Neural cell (in vitro differentiated cells): ENCODE measurements at regions not wholly inside any gene's neighbourhood (a gene's known extent, or its start where the extent isn't known, plus 50 kb on each side); places are given as distances from the start of the nearest gene placed in this dataset.

Experiments
- H2AFZ ChIP-seq: fragments of 200-600, 300-800 bp; sonication (generic), shearing (Covaris generic); 2 replicates; pipeline ENCODE4 v1.6.0; 2014; ENCODE audit warnings: low read depth, mild to moderate bottlenecking, antibody characterized with exemption, low read length, moderate library complexity
- H3F3A ChIP-seq: fragments of 200-600 bp; shearing (Covaris generic); 2 replicates; pipeline ENCODE4 v1.6.1; 2016; ENCODE audit warnings: mild to moderate bottlenecking, moderate library complexity, mixed read lengths, antibody characterized with exemption, low read length; ENCODE audit not compliant: insufficient read depth, poor library complexity, severe bottlenecking
- H3K27ac ChIP-seq: fragments of 200-600, 300-800 bp; sonication (generic), shearing (Covaris generic); 2 replicates; pipeline ENCODE4 v1.5.1; 2014; ENCODE audit warnings: mild to moderate bottlenecking, low read length, moderate library complexity
- H3K27me3 ChIP-seq: fragments of 300-800, 200-600 bp; sonication (generic), shearing (Covaris generic); 2 replicates; pipeline ENCODE4 v1.6.0; 2014; ENCODE audit warnings: mild to moderate bottlenecking, low read depth, low read length, moderate library complexity; ENCODE audit not compliant: insufficient read depth
- H3K36me3 ChIP-seq: fragments of 300-800, 200-600 bp; sonication (generic), shearing (Covaris generic); 2 replicates; pipeline ENCODE4 v1.5.1; 2014; ENCODE audit warnings: mild to moderate bottlenecking, antibody characterized with exemption, low read length, moderate library complexity; ENCODE audit not compliant: insufficient read depth
- H3K4me2 ChIP-seq: fragments of 300-800, 200-600 bp; sonication (generic), shearing (Covaris generic); 2 replicates; pipeline ENCODE4 v1.6.0; 2014; ENCODE audit warnings: mild to moderate bottlenecking, low read length
- H3K4me3 ChIP-seq: fragments of 300-800, 200-600 bp; sonication (generic), shearing (Covaris generic); 2 replicates; pipeline ENCODE4 v1.5.1; 2014; ENCODE audit warnings: mild to moderate bottlenecking, low read length, moderate library complexity
- H3K79me2 ChIP-seq: fragments of 200-600 bp; shearing (Covaris generic); replicated peaks from 2 replicates; pipeline ENCODE4 v1.6.0; 2014; ENCODE audit warnings: mild to moderate bottlenecking, low read length, moderate library complexity; ENCODE audit not compliant: insufficient read depth
- H3K9ac ChIP-seq: fragments of 300-800, 200-600 bp; sonication (generic), shearing (Covaris generic); 2 replicates; pipeline ENCODE4 v1.6.1; 2016; ENCODE audit warnings: mild to moderate bottlenecking, low read length, mixed read lengths
- H3K9me2 ChIP-seq: fragments of 200-600 bp; shearing (Covaris generic); 2 replicates; pipeline ENCODE4 v1.6.1; 2016; ENCODE audit warnings: mild to moderate bottlenecking, low read length, mixed read lengths; ENCODE audit not compliant: insufficient read depth
- H3K9me3 ChIP-seq: fragments of 200-600, 300-800 bp; sonication (generic), shearing (Covaris generic); 2 replicates; pipeline ENCODE4 v1.6.1; 2016; ENCODE audit warnings: mild to moderate bottlenecking, mixed run types, low read length, moderate library complexity, mixed read lengths
- H4K20me1 ChIP-seq: fragments of 200-600 bp; shearing (Covaris generic); 2 replicates; pipeline ENCODE4 v1.6.1; 2016; ENCODE audit warnings: mild to moderate bottlenecking, mixed run types; ENCODE audit not compliant: insufficient read depth
- CTCF ChIP-seq: fragments of 450-650 bp; IDR thresholded peaks from 2 replicates; pipeline ENCODE4 v1.5.1; 2014; ENCODE audit warnings: antibody characterized with exemption, mild to moderate bottlenecking, moderate library complexity; ENCODE audit not compliant: poor library complexity, severe bottlenecking
- EP300 ChIP-seq: fragments of 450-650 bp; conservative IDR thresholded peaks from 2 replicates; pipeline ENCODE4 v1.6.1; 2014; ENCODE audit warnings: antibody characterized with exemption, mild to moderate bottlenecking, moderate library complexity; ENCODE audit not compliant: poor library complexity, severe bottlenecking
- EZH2 ChIP-seq: fragments of 200-600, 300-800 bp; shearing (Covaris generic), sonication (generic); IDR thresholded peaks from 2 replicates; pipeline ENCODE4 v1.6.1; 2014; ENCODE audit warnings: antibody characterized with exemption, low read length, borderline replicate concordance, mild to moderate bottlenecking; ENCODE audit not compliant: insufficient read depth, poor library complexity, severe bottlenecking
- MXI1 ChIP-seq: fragments of 450-650 bp; conservative IDR thresholded peaks from 2 replicates; pipeline ENCODE4 v1.6.1; 2014; ENCODE audit warnings: antibody characterized with exemption, mild to moderate bottlenecking; ENCODE audit not compliant: poor library complexity, severe bottlenecking
- POLR2AphosphoS5 ChIP-seq: IDR thresholded peaks from 2 replicates; pipeline ENCODE4 v1.6.1; 2012
- RAD21 ChIP-seq: fragments of 450-650 bp; conservative IDR thresholded peaks from 2 replicates; pipeline ENCODE4 v1.6.1; 2014; ENCODE audit warnings: antibody characterized with exemption, mild to moderate bottlenecking, moderate library complexity
- REST ChIP-seq: IDR thresholded peaks from 2 replicates; pipeline ENCODE4 v1.6.1; 2012; ENCODE audit warnings: borderline replicate concordance
- SMC3 ChIP-seq: fragments of 450-650 bp; conservative IDR thresholded peaks from 2 replicates; pipeline ENCODE4 v1.6.1; 2014; ENCODE audit warnings: antibody characterized with exemption, mild to moderate bottlenecking, moderate library complexity; ENCODE audit not compliant: poor library complexity
- TAF1 ChIP-seq: IDR thresholded peaks from 2 replicates; pipeline ENCODE4 v1.6.1; 2012; ENCODE audit warnings: low read depth

- H2AFZ ChIP-seq = no peak overlapping the region
- H3K4me2 ChIP-seq = no peak overlapping the region
- no peaks in the 10 kb centered on the region for H3K9me2 ChIP-seq
Measured at GRCh38 chr16:9184354-9184690, 92.9 kb downstream of the HAPSTR1 start.

GRCh38 chr16:9185381-9185780 lies 93.9 kb downstream of the HAPSTR1 start:
- Histone ChIP-seq H3K27ac (peak overlapping the region; percentile 22), H3K9me3 (no peaks in the 10 kb centered on the region), H3F3A (no peaks in the 10 kb centered on the region), H4K20me1 (no peaks in the 10 kb centered on the region), H3K27me3 (no peaks in the 10 kb centered on the region), H3K36me3 (no peaks in the 10 kb centered on the region), H2AFZ (no peak overlapping the region), H3K4me3 (no peak overlapping the region), H3K9ac (no peak overlapping the region), H3K9me2 (no peaks in the 10 kb centered on the region), H3K4me2 (no peak overlapping the region), H3K79me2 (no peaks in the 10 kb centered on the region)
- TF ChIP-seq REST (no peak), MXI1 (no peak), TAF1 (no peak), SMC3 (no peak), CTCF (no peak), RAD21 (no peak), EZH2 (no peak)

More at GRCh38 chr16:9184354-9184690, 92.9 kb downstream of the HAPSTR1 start:
- no peaks in the 10 kb centered on the region for H3F3A ChIP-seq
- TF ChIP-seq TAF1 = no peak
- TF ChIP-seq CTCF = no peak
- no peak for TF ChIP-seq SMC3
- no peak for TF ChIP-seq EP300
- TF ChIP-seq RAD21 = no peak
- no peak for TF ChIP-seq POLR2AphosphoS5
- TF ChIP-seq REST = no peak
- no peak for TF ChIP-seq EZH2
- no peak for TF ChIP-seq MXI1
- H3K4me3 ChIP-seq = no peak overlapping the region
- H3K27me3 ChIP-seq = no peaks in the 10 kb centered on the region
- H3K9ac ChIP-seq = no peak overlapping the region
- H4K20me1 ChIP-seq = no peaks in the 10 kb centered on the region
- no peak overlapping the region for H3K27ac ChIP-seq
- H3K9me3 ChIP-seq = no peaks in the 10 kb centered on the region
- no peaks in the 10 kb centered on the region for H3K36me3 ChIP-seq
- H3K79me2 ChIP-seq = no peaks in the 10 kb centered on the region
